Activated CD8-positive, alpha-beta memory T cell treated with anti-CD3 and anti-CD28 coated beads for 36 hours (primary cell): ENCODE measurements at regions not wholly inside any gene's neighbourhood (a gene's known extent, or its start where the extent isn't known, plus 50 kb on each side); places are given as distances from the start of the nearest gene placed in this dataset.

Experiments
- CTCF ChIA-PET: fragments of 350-600 bp; sonication (Branson Sonifier 250); formaldehyde crosslinking; loops from one replicate; lab custom pipeline; 2021; ENCODE audit warnings: antibody characterized with exemption; lab: Charles Lee
- POLR2A ChIA-PET: fragments of 350-600 bp; sonication (Branson Sonifier 250); formaldehyde crosslinking; loops from one replicate; lab custom pipeline; 2021; ENCODE audit warnings: antibody characterized with exemption; lab: Charles Lee

GRCh38 chr20:24131281-24131680, 142.7 kb upstream of the GGTLC1 start:
- POLR2A ChIA-PET, result no interaction called here
- CTCF ChIA-PET, result no interaction called here

GRCh38 chr20:24129641-24130040, 141.1 kb upstream of the GGTLC1 start:
- CTCF ChIA-PET, result no interaction called here
- POLR2A ChIA-PET, result no interaction called here

- CTCF ChIA-PET, result no interaction called here
Measured at GRCh38 chr20:24124951-24125650, 136.5 kb upstream of the GGTLC1 start.

GRCh38 chr20:24124003-24124402, 135.4 kb upstream of the GGTLC1 start:
- POLR2A ChIA-PET, result no interaction called here
- CTCF ChIA-PET, result no interaction called here

More at GRCh38 chr20:24124951-24125650, 136.5 kb upstream of the GGTLC1 start:
- POLR2A ChIA-PET, result no interaction called here

- CTCF ChIA-PET, result no interaction called here
- POLR2A ChIA-PET, result no interaction called here
Measured at GRCh38 chr20:24118441-24119175, 130.0 kb upstream of the GGTLC1 start.

GRCh38 chr20:24118034-24118433, 129.5 kb upstream of the GGTLC1 start:
- CTCF ChIA-PET, result no interaction called here

GRCh38 chr20:24117383-24117782, 128.8 kb upstream of the GGTLC1 start:
- CTCF ChIA-PET, result no interaction called here
- POLR2A ChIA-PET, result no interaction called here

More at GRCh38 chr20:24118034-24118433, 129.5 kb upstream of the GGTLC1 start:
- POLR2A ChIA-PET, result no interaction called here

GRCh38 chr20:24116611-24117010, 128.0 kb upstream of the GGTLC1 start:
- ChIA-PET POLR2A (no interaction called here), CTCF (no interaction called here)

GRCh38 chr20:24112360-24112759, 123.8 kb upstream of the GGTLC1 start:
- POLR2A ChIA-PET, result no interaction called here
- CTCF ChIA-PET, result no interaction called here

- ChIA-PET POLR2A (no interaction called here), CTCF (no interaction called here)
Measured at GRCh38 chr20:24111858-24112257, 123.3 kb upstream of the GGTLC1 start.

GRCh38 chr20:24109537-24109936, 121.0 kb upstream of the GGTLC1 start:
- ChIA-PET CTCF (no interaction called here), POLR2A (no interaction called here)

GRCh38 chr20:24109008-24109407, 120.4 kb upstream of the GGTLC1 start:
- ChIA-PET POLR2A (no interaction called here), CTCF (no interaction called here)

GRCh38 chr20:24108581-24108980, 120.0 kb upstream of the GGTLC1 start:
- CTCF ChIA-PET, result no interaction called here
- POLR2A ChIA-PET, result no interaction called here

- ChIA-PET POLR2A (no interaction called here), CTCF (no interaction called here)
Measured at GRCh38 chr20:24106801-24107445, 118.3 kb upstream of the GGTLC1 start.

- ChIA-PET POLR2A (no interaction called here), CTCF (no interaction called here)
Measured at GRCh38 chr20:24106150-24106800, 117.7 kb upstream of the GGTLC1 start.

GRCh38 chr20:24102749-24103333, 114.3 kb upstream of the GGTLC1 start:
- CTCF ChIA-PET, result interaction anchor here (1.9 kb wide), 1 partner anchor 70 kb away, joined by 6 read pairs; no protein-coding TSS in a partner anchor
- POLR2A ChIA-PET, result no interaction called here

GRCh38 chr20:24102290-24102689, 113.7 kb upstream of the GGTLC1 start:
- POLR2A ChIA-PET, result no interaction called here
- CTCF ChIA-PET, result interaction anchor here (1.9 kb wide), 1 partner anchor 69 kb away, joined by 6 read pairs; no protein-coding TSS in a partner anchor

GRCh38 chr20:24100370-24101011, 111.9 kb upstream of the GGTLC1 start:
- POLR2A ChIA-PET, result no interaction called here
- CTCF ChIA-PET, result interaction anchor here (0.8 to 1.1 kb wide), 3 partner anchors 10 to 162 kb away, joined by 3 read pairs; no protein-coding TSS in a partner anchor

- ChIA-PET POLR2A (no interaction called here), CTCF (interaction anchor here (1.1 kb wide), 1 partner anchor 96 kb away, joined by 3 read pairs; no protein-coding TSS in a partner anchor)
Measured at GRCh38 chr20:24098886-24099285, 110.3 kb upstream of the GGTLC1 start.
